OCI-LY7 (cell line): ENCODE measurements at regions not wholly inside any gene's neighbourhood (a gene's known extent, or its start where the extent isn't known, plus 50 kb on each side); places are given as distances from the start of the nearest gene placed in this dataset.
"Not testable (repeated sequence)": the region's sequence is repeated elsewhere in the genome, so short reads cannot be mapped to it uniquely, and the experiment has no call there.

ENCODE experiments used
- CTCF ChIP-seq: fragments of 200-600 bp; sonication (generic); conservative IDR thresholded peaks from 2 replicates; pipeline ENCODE4 v1.5.1; 2014; ENCODE audit warnings: mild to moderate bottlenecking, antibody characterized with exemption, low read length, moderate library complexity, mixed read lengths
- EZH2phosphoT487 ChIP-seq: fragments of 200-600 bp; sonication (generic); IDR thresholded peaks from 2 replicates; pipeline ENCODE4 v1.6.1; 2018; ENCODE audit warnings: low read depth, borderline replicate concordance, mild to moderate bottlenecking, mixed run types, antibody characterized with exemption, low read length, moderate library complexity, mixed read lengths

- not testable (repeated sequence) for TF ChIP-seq CTCF, EZH2phosphoT487
Measured at GRCh38 chr1:115510226-115510625, 131.5 kb upstream of the VANGL1 start.
